Mesendoderm (in vitro differentiated cells): ENCODE measurements at regions not wholly inside any gene's neighbourhood (a gene's known extent, or its start where the extent isn't known, plus 50 kb on each side); places are given as distances from the start of the nearest gene placed in this dataset.
"Not testable (repeated sequence)": the region's sequence is repeated elsewhere in the genome, so short reads cannot be mapped to it uniquely, and the experiment has no call there.

Experiments used
- DNase-seq: peaks from one replicate; pipeline ENCODE4 v3.0.0; 2013
- H2AK5ac ChIP-seq: 2 replicates; pipeline ENCODE4 v1.6.1; 2013; ENCODE audit warnings: low read length, inconsistent platforms
- H2BK120ac ChIP-seq: 2 replicates; pipeline ENCODE4 v1.6.1; 2013; ENCODE audit warnings: low read depth, mild to moderate bottlenecking, low read length, moderate library complexity, mixed read lengths
- H2BK15ac ChIP-seq: replicated peaks from 2 replicates; pipeline ENCODE4 v1.6.1; 2013; ENCODE audit warnings: low read depth, mild to moderate bottlenecking, moderate library complexity
- H2BK5ac ChIP-seq: 2 replicates; pipeline ENCODE4 v1.6.1; 2013; ENCODE audit warnings: low read length, inconsistent platforms
- H3K18ac ChIP-seq: 2 replicates; pipeline ENCODE4 v1.6.1; 2013; ENCODE audit warnings: mild to moderate bottlenecking, low read length, mixed read lengths
- H3K23ac ChIP-seq: one replicate; pipeline ENCODE4 v1.6.1; 2013; ENCODE audit warnings: low read length
- H3K27ac ChIP-seq: 2 replicates; pipeline ENCODE4 v1.5.1; 2013; ENCODE audit warnings: low read depth, mild to moderate bottlenecking, inconsistent platforms, low read length, moderate library complexity
- H3K27me3 ChIP-seq: 2 replicates; pipeline ENCODE4 v1.6.1; 2013; ENCODE audit warnings: low read length, control low read depth, mild to moderate bottlenecking, inconsistent platforms; ENCODE audit not compliant: insufficient read depth, poor library complexity
- H3K36me3 ChIP-seq: 2 replicates; pipeline ENCODE4 v1.6.1; 2013; ENCODE audit warnings: low read length, inconsistent platforms; ENCODE audit not compliant: control insufficient read depth, insufficient read depth
- H3K4ac ChIP-seq: one replicate; pipeline ENCODE4 v1.6.1; 2013; ENCODE audit warnings: low read depth, mild to moderate bottlenecking, low read length, moderate library complexity
- H3K4me1 ChIP-seq: 2 replicates; pipeline ENCODE4 v1.6.1; 2013; ENCODE audit warnings: low read depth, low read length, inconsistent platforms; ENCODE audit not compliant: control insufficient read depth
- H3K4me2 ChIP-seq: 2 replicates; pipeline ENCODE4 v1.6.1; 2013; ENCODE audit warnings: low read length
- H3K4me3 ChIP-seq: 2 replicates; pipeline ENCODE4 v1.5.1; 2013; ENCODE audit warnings: mild to moderate bottlenecking, low read length
- H3K56ac ChIP-seq: one replicate; pipeline ENCODE4 v1.6.1; 2013; ENCODE audit warnings: low read length
- H3K79me1 ChIP-seq: 2 replicates; pipeline ENCODE4 v1.6.1; 2013; ENCODE audit warnings: low read length, inconsistent platforms
- H3K79me2 ChIP-seq: 2 replicates; pipeline ENCODE4 v1.6.1; 2013; ENCODE audit warnings: mild to moderate bottlenecking, low read length; ENCODE audit not compliant: control insufficient read depth, insufficient read depth
- H3K9ac ChIP-seq: 2 replicates; pipeline ENCODE4 v1.6.1; 2013; ENCODE audit warnings: low read length, inconsistent platforms
- H4K5ac ChIP-seq: one replicate; pipeline ENCODE4 v1.6.1; 2013; ENCODE audit warnings: low read length
- H4K8ac ChIP-seq: one replicate; pipeline ENCODE4 v1.6.1; 2013; ENCODE audit warnings: low read depth, mild to moderate bottlenecking, control low read depth, low read length, moderate library complexity
- WGBS: extraction: QIAGEN DNeasy Blood & Tissue Kit; methylation state at CpG from one replicate; pipeline ENCODE4 v1.1.7; 2013; ENCODE audit warnings: low lambda C conversion rate, missing lambda C conversion rate; ENCODE audit not compliant: insufficient coverage; ENCODE audit errors: extremely low coverage; 5-methylcytosine and 5-hydroxymethylcytosine counted together

DNA sequence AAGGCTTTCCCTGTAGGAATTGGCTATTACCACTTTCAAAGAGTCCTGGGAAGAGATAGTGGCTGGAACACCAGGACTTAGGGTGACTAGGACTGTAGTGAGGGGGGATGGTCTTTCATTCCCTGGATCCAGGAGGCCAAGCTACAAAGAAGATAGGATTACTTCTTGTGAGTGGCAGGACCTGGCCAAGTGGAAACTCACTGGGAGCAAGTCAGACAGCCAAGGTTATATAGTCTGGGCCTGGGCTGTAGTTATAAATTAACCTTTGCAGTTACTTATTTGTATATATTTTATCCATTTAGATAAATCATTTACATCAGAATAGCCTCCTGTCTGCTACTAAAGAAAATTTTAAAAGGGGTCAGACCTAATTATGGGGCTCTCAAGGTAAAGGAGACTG, 124.3 kb downstream of the TLR4 start:
- no peak overlapping the region for H3K18ac ChIP-seq
- no peaks in the 10 kb centered on the region for H3K36me3 ChIP-seq
- H3K4me1 ChIP-seq = no peaks in the 10 kb centered on the region
- H4K5ac ChIP-seq = no peak overlapping the region
- no peaks in the 10 kb centered on the region for H3K27me3 ChIP-seq
- H3K79me2 ChIP-seq = no peaks in the 10 kb centered on the region
- no peaks in the 10 kb centered on the region for H3K79me1 ChIP-seq
- no peak overlapping the region for H3K23ac ChIP-seq
- H2AK5ac ChIP-seq = no peak overlapping the region
- no peak overlapping the region for H3K9ac ChIP-seq
- H4K8ac ChIP-seq = no peak overlapping the region
- H3K4me3 ChIP-seq = no peak overlapping the region
- H2BK5ac ChIP-seq = no peak overlapping the region
- H2BK120ac ChIP-seq = no peak overlapping the region
- H3K27ac ChIP-seq = no peak overlapping the region
- H3K56ac ChIP-seq = no peak overlapping the region
- H2BK15ac ChIP-seq = no peak overlapping the region
- no peak overlapping the region for H3K4me2 ChIP-seq
- DNase-seq = peak; percentile 7
- H3K4ac ChIP-seq = no peak overlapping the region

DNA sequence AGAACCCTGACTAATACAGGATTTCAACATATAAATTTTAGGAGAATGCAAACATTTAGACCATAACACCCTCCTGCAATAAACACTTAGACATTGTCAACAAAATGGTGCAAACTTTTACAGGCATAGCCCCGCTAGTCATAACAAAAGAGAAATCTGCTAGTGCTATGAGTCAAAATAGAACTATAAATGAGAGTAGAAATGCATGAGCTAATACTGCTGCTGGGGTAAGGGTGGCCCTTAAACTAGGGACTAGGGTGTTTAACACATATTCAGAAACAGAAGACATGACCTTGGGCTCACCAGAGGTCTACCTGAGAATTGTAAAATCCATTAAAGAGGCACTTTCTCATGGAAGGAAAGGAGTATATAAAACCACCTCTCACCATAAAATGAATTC, 131.6 kb downstream of the TLR4 start:
- H3K79me2 ChIP-seq = no peaks in the 10 kb centered on the region
- H2BK120ac ChIP-seq = no peak overlapping the region
- no peak overlapping the region for H3K4me2 ChIP-seq
- no peak overlapping the region for H3K4me3 ChIP-seq
- no peak overlapping the region for H4K8ac ChIP-seq
- no peak overlapping the region for H3K27ac ChIP-seq
- H3K36me3 ChIP-seq = no peaks in the 10 kb centered on the region
- no peak overlapping the region for H4K5ac ChIP-seq
- no peak for DNase-seq
- H3K27me3 ChIP-seq = no peaks in the 10 kb centered on the region
- no peak overlapping the region for H3K23ac ChIP-seq
- no peak overlapping the region for H3K56ac ChIP-seq
- no peak overlapping the region for H2AK5ac ChIP-seq
- H3K4ac ChIP-seq = no peak overlapping the region
- H3K9ac ChIP-seq = no peak overlapping the region
- H2BK5ac ChIP-seq = no peak overlapping the region
- no peak overlapping the region for H2BK15ac ChIP-seq
- no peaks in the 10 kb centered on the region for H3K79me1 ChIP-seq
- no CpG with 5 or more reads among the region's 1 CpG for WGBS
- H3K18ac ChIP-seq = no peak overlapping the region
- H3K4me1 ChIP-seq = no peaks in the 10 kb centered on the region

DNA sequence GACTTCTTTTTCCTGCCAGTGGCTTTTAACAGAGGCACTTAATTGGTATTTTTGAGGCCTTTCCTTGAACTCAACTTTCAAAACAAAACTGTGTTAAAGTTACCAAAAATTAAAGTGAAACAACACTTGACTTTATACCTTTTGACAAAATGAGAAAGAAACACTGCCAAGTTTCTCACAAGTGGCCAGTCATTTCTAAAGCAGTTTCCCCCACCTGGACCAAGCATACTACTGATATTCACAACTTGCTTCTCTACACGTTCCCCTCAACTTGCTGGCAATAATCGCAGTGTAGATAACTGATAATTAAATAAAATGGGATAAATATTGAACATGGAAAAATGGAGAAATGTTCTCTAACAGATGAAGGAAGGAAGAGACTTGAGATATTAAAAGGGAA, 135.7 kb downstream of the TLR4 start:
- no peaks in the 10 kb centered on the region for H3K4me1 ChIP-seq
- H2BK120ac ChIP-seq = no peak overlapping the region
- H3K36me3 ChIP-seq = no peaks in the 10 kb centered on the region
- H2AK5ac ChIP-seq = no peak overlapping the region
- H2BK15ac ChIP-seq = no peak overlapping the region
- no peak overlapping the region for H4K8ac ChIP-seq
- H4K5ac ChIP-seq = no peak overlapping the region
- H3K4ac ChIP-seq = no peak overlapping the region
- H3K27ac ChIP-seq = no peak overlapping the region
- no peak overlapping the region for H2BK5ac ChIP-seq
- no peak overlapping the region for H3K56ac ChIP-seq
- no CpG with 5 or more reads among the region's 2 CpGs for WGBS
- H3K9ac ChIP-seq = no peak overlapping the region
- H3K79me2 ChIP-seq = no peaks in the 10 kb centered on the region
- no peaks in the 10 kb centered on the region for H3K79me1 ChIP-seq
- no peak for DNase-seq
- H3K18ac ChIP-seq = no peak overlapping the region
- H3K27me3 ChIP-seq = no peaks in the 10 kb centered on the region
- H3K23ac ChIP-seq = no peak overlapping the region
- no peak overlapping the region for H3K4me3 ChIP-seq
- H3K4me2 ChIP-seq = no peak overlapping the region

DNA sequence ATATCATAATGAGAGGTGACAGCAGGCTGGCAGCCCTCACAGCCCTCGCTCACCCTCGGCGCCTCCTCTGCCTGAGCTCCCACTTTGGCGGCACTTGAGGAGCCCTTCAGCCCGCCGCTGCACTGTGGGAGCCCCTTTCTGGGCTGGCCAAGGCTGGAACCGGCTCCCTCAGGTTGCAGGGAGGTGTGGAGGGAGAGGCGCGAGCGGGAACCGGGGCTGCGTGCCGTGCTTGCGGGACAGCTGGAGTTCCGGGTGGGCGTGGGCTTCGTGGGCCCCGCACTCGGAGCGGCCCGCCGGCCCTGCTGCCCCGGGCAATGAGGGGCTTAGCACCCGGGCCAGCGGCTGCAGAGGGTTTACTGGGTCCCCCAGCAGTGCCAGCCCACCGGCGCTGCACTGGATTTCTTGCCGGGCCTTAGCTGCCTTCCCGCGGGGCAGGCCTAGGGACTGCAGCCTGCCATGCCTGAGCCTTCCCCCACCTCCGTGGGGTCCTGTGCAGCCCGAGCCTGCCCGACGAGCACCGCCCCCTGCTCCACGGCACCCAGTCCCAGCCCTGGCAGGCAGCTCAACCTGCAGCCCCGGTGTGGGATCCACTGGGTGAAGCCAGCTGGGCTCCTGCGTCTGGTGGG, 147.7 kb downstream of the TLR4 start:
- not testable (repeated sequence) for H3K79me2 ChIP-seq, H3K4ac ChIP-seq, H3K79me1 ChIP-seq, H3K18ac ChIP-seq, H3K9ac ChIP-seq, H4K5ac ChIP-seq, H3K4me3 ChIP-seq, H2BK5ac ChIP-seq, H2BK15ac ChIP-seq, H3K23ac ChIP-seq, H2BK120ac ChIP-seq, H3K4me1 ChIP-seq, H2AK5ac ChIP-seq, H3K4me2 ChIP-seq, H3K56ac ChIP-seq, H3K27me3 ChIP-seq, DNase-seq, H4K8ac ChIP-seq, H3K36me3 ChIP-seq, H3K27ac ChIP-seq
- WGBS = no CpG with 5 or more reads among the region's 38 CpGs

DNA sequence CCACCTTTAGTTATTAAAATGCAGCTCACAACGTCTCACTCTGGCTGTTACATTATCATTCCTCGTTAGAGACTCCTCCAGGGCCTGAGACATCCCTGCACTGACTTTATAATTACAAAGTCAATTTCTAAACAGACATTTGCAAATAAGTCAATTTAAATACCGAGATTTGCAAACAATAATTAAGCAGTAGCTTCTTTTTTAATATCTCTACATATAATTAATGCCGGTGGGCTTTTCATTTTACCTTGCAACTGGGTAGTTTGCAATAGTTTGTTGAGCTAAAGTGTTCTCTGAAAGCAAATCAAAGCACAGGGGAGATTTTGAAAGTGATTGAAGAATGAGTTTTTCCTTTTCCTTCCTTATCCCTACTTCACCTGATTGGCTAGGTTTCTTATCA, 154.4 kb downstream of the TLR4 start:
- Histone ChIP-seq H3K9ac (no peak overlapping the region), H2AK5ac (no peak overlapping the region), H3K4me2 (no peak overlapping the region), H3K79me2 (no peaks in the 10 kb centered on the region), H3K4me1 (no peaks in the 10 kb centered on the region), H2BK5ac (no peak overlapping the region), H3K23ac (no peak overlapping the region), H3K4me3 (no peak overlapping the region), H2BK15ac (no peak overlapping the region), H3K18ac (no peak overlapping the region), H3K27ac (no peak overlapping the region), H3K79me1 (no peaks in the 10 kb centered on the region), H3K36me3 (no peaks in the 10 kb centered on the region), H4K8ac (no peak overlapping the region), H2BK120ac (no peak overlapping the region), H3K27me3 (no peaks in the 10 kb centered on the region), H3K4ac (no peak overlapping the region), H3K56ac (no peak overlapping the region), H4K5ac (no peak overlapping the region)
- no CpG with 5 or more reads among the region's 4 CpGs for WGBS
- DNase-seq = no peak

DNA sequence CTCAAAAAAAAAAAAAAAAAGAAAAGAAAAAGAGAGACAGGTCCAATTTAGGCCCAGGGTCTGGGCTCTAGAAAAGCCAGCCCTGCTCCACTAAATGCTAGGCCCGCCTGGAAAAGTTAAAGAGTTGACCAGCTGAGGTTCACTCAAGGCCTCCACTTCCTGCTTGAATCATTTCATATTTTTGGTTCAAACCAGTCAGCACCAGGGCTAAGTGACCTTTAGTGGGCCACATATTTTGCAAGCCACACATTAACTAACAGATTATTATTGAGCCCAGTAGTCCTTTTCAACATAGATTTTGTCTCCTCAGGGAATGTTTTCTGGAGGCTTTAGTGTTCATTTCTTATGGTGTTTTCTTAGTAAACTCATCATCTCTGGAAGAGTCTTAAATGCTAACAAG, 156.6 kb downstream of the TLR4 start:
- H3K27me3 ChIP-seq = no peaks in the 10 kb centered on the region
- H3K18ac ChIP-seq = no peak overlapping the region
- WGBS = no CpG with 5 or more reads among the region's 1 CpG
- no peak overlapping the region for H4K8ac ChIP-seq
- no peak for DNase-seq
- H3K56ac ChIP-seq = no peak overlapping the region
- no peak overlapping the region for H3K27ac ChIP-seq
- no peak overlapping the region for H3K23ac ChIP-seq
- H4K5ac ChIP-seq = no peak overlapping the region
- H2AK5ac ChIP-seq = no peak overlapping the region
- H3K4me1 ChIP-seq = no peaks in the 10 kb centered on the region
- no peak overlapping the region for H3K9ac ChIP-seq
- no peaks in the 10 kb centered on the region for H3K79me1 ChIP-seq
- no peak overlapping the region for H3K4me2 ChIP-seq
- H2BK5ac ChIP-seq = no peak overlapping the region
- H2BK15ac ChIP-seq = no peak overlapping the region
- no peak overlapping the region for H3K4me3 ChIP-seq
- no peak overlapping the region for H3K4ac ChIP-seq
- no peaks in the 10 kb centered on the region for H3K79me2 ChIP-seq
- H3K36me3 ChIP-seq = no peaks in the 10 kb centered on the region
- H2BK120ac ChIP-seq = no peak overlapping the region
